GM13976 (cell line): ENCODE measurements at regions not wholly inside any gene's neighbourhood (a gene's known extent, or its start where the extent isn't known, plus 50 kb on each side); places are given as distances from the start of the nearest gene placed in this dataset.

Experiments used
- DNase-seq: peaks from one replicate; pipeline ENCODE4 v3.0.0; 2012; ENCODE audit warnings: low spot score
- in situ Hi-C: fragments of 300-500 bp; cut with MboI; formaldehyde crosslinking; loops from one replicate; pipeline ENCODE4 v1.12.0; 2022; ENCODE audit warnings: low sequenced_read_pairs, mixed read lengths, inconsistent platforms; ENCODE audit not compliant: unreplicated experiment
- TF ChIP-seq, protein P1 (sequence below): IDR thresholded peaks from 2 replicates; pipeline ENCODE4 v1.5.1; 2012; ENCODE audit warnings: borderline replicate concordance, mild to moderate bottlenecking; ENCODE audit not compliant: insufficient read depth; ENCODE audit errors: extremely low read depth, missing control alignments, control extremely low read depth

DNA sequence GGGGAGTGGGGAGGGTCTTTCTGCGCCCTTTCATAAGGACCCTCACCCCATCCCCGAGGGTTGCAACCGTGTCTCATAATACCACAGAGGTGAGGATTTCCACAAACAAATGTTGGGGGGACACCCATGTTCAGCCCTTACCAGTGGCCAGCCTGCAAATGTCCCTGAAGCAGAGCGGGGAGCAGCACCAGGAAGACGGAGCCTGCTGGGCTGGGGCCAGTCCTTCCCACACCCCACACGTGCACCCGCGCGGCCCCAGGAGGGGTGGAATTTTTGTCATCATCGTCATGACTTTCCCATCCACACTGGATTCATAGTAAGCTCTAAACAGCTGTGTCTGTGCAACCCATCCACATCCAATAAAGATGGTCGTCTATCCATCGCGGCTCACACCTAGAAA, 409.8 kb downstream of the BRD1 start:
- in situ Hi-C loops: no loop called here
- no peak for DNase-seq
- TF ChIP-seq, protein P1, sequence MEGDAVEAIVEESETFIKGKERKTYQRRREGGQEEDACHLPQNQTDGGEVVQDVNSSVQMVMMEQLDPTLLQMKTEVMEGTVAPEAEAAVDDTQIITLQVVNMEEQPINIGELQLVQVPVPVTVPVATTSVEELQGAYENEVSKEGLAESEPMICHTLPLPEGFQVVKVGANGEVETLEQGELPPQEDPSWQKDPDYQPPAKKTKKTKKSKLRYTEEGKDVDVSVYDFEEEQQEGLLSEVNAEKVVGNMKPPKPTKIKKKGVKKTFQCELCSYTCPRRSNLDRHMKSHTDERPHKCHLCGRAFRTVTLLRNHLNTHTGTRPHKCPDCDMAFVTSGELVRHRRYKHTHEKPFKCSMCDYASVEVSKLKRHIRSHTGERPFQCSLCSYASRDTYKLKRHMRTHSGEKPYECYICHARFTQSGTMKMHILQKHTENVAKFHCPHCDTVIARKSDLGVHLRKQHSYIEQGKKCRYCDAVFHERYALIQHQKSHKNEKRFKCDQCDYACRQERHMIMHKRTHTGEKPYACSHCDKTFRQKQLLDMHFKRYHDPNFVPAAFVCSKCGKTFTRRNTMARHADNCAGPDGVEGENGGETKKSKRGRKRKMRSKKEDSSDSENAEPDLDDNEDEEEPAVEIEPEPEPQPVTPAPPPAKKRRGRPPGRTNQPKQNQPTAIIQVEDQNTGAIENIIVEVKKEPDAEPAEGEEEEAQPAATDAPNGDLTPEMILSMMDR: no peak

DNA sequence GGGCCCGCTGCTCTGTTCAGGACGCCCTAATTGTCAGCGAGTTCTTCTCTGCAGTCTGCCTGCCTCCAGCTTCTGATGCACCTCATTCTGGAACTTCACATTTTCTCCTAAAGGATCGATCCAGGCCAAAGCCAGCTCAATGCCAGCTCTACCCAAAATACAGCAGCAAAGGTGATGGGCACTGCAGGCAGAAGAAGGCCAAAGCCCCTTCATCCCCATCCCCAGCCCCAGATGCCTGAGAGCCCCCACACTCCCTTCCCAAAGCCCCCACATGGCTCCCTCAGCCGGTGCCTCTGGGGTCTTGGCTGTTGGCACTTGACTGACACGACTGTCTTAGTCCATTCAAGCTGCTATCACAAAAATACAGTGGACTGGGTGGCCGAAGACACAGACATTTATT, 410.3 kb downstream of the BRD1 start:
- in situ Hi-C loops: no loop called here
- TF ChIP-seq, protein P1: no peak
- no peak for DNase-seq

DNA sequence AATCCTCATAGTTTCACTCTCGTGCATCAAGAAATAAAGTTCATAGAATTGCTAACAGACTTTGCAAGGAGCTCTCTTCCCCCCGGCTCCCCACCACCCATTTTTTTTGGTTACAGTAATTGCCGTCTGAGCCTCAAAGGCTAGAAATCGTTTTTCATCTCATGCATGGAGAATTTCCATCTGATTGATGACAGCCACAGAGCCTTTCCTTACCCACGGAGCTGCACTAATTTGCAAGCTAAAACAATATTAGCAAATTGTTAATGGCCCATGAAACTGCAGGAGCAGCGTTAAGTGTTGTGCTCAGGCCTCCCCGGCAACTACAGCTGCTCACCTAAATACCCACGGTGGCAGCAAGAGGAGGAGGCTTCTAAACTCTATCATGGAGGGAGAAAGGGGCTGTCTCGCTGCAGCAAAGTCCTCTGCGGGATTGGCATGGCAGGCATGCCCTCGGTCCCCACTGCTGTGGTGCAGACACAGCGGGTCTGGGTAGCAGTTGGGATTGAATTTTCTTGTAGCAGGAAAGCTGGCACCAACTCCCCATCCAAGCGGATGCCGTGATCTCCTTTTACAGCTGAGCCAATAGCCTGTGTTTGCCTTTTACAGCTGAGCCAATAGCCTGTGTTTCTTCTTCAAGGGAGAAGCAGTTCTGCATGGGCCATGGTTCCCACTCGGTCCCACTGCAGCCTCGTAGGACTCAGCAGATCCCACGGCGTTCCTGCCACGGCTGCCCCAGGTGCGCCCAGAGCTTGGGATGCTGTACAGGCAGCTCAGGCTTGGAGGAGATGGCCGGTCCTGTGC, 412.3 kb downstream of the BRD1 start:
- in situ Hi-C loops: no loop called here
- DNase-seq: no peak
- TF ChIP-seq, protein P1: no peak

DNA sequence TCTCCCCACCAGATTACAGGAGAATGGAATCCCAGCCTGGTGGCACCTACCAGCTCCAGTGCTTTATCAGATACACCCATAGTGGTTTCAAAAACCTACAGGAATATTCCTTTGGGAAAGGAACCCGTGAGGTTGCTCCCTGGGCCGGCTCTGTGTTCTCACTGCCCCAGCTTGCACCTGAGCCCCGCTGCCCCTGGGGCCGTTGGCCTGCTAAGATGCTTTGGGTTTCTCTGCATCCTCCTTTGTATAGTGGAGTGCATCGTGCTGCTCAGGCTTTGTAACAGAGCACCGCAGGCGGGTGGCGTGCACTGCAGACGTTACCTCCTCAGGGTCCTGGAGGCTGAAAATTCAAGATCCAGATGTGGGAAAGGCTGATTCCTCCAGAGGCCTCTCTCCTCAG, 414.1 kb downstream of the BRD1 start:
- no peak for DNase-seq
- in situ Hi-C loops: no loop called here
- TF ChIP-seq, protein P1: no peak

DNA sequence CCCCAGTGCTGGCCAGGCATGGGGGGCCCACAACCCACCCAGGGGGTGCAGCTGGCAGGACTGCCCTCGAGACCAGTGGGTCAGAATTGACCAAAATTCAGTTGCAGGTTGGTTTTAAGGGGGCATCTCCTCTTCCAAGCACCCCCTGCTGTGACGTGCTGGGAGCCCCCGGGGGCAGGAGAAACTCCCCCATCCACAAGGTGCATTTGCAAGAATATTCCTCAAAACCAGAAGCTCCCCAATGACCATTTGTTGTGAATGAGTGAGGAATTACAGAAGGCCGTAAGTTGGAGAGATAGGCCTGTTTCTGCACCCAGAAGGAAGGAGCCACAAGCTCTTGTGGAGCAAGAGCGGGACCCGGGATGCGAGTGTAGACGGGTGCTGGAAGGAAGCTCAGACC, 414.5 kb downstream of the BRD1 start:
- TF ChIP-seq, protein P1: no peak
- DNase-seq: no peak
- in situ Hi-C loops: no loop called here

DNA sequence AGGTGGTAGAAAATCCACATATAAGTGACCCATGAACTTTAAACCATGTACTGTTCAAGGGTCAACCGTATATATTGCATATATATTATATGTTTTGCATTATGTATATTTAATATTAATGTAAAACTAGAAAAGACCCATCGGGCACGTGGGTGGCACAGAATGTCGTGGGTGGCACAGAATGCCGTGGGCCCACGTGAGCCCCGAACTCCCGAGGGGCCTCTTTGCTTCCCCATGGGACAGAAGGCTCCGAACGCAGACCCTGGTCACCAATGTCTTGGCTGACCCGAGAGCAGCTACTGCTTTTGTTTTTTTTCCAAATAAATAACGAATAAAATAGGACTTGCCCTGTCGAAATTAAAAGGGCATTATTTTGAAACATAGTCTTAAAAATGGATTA, 415.4 kb downstream of the BRD1 start:
- DNase-seq: no peak
- in situ Hi-C loops: no loop called here
- TF ChIP-seq, protein P1: no peak
